Eye (tissue), 1 donor: ENCODE measurements at regions not wholly inside any gene's neighbourhood (a gene's known extent, or its start where the extent isn't known, plus 50 kb on each side); places are given as distances from the start of the nearest gene placed in this dataset.

ENCODE experiments used
- DNase-seq: peaks from one replicate; pipeline ENCODE4 v3.0.0-alpha.2; 2015

GRCh38 chr2:65881592-65881991 is 449.2 kb upstream of the SPRED2 start:
- DNase-seq, result no peak

GRCh38 chr2:65880436-65880835 is 448.0 kb upstream of the SPRED2 start:
- no peak for DNase-seq

- DNase-seq, result peak; percentile 33
Observed at GRCh38 chr2:65878011-65878340, 445.6 kb upstream of the SPRED2 start.

GRCh38 chr2:65877331-65878010 is 445.1 kb upstream of the SPRED2 start:
- DNase-seq, result no peak

- no peak for DNase-seq
Observed at GRCh38 chr2:65876114-65876513, 443.7 kb upstream of the SPRED2 start.

- DNase-seq, result no peak
Observed at GRCh38 chr2:65870826-65871225, 438.4 kb upstream of the SPRED2 start.

GRCh38 chr2:65869296-65869695 is 436.9 kb upstream of the SPRED2 start:
- DNase-seq, result no peak

- DNase-seq, result no peak
Observed at GRCh38 chr2:65868177-65868576, 435.8 kb upstream of the SPRED2 start.

- no peak for DNase-seq
Observed at GRCh38 chr2:65867446-65867845, 435.0 kb upstream of the SPRED2 start.

- no peak for DNase-seq
Observed at GRCh38 chr2:65866148-65866547, 433.7 kb upstream of the SPRED2 start.

- DNase-seq, result no peak
Observed at GRCh38 chr2:65864619-65865018, 432.2 kb upstream of the SPRED2 start.

- DNase-seq, result no peak
Observed at GRCh38 chr2:65863713-65864112, 431.3 kb upstream of the SPRED2 start.

GRCh38 chr2:65856928-65857327 is 424.5 kb upstream of the SPRED2 start:
- DNase-seq, result no peak

- DNase-seq, result no peak
Observed at GRCh38 chr2:65856423-65856822, 424.0 kb upstream of the SPRED2 start.

GRCh38 chr2:65850695-65851094 is 418.3 kb upstream of the SPRED2 start:
- DNase-seq, result no peak

- DNase-seq, result peak; percentile 39
Observed at GRCh38 chr2:65846989-65847678, 414.7 kb upstream of the SPRED2 start.

- no peak for DNase-seq
Observed at GRCh38 chr2:65845442-65846182, 413.2 kb upstream of the SPRED2 start.

GRCh38 chr2:65842104-65842503 is 409.7 kb upstream of the SPRED2 start:
- DNase-seq, result no peak

- DNase-seq, result no peak
Observed at GRCh38 chr2:65835975-65836549, 403.7 kb upstream of the SPRED2 start.

- peak; percentile 74 for DNase-seq
Observed at GRCh38 chr2:65834771-65835475, 402.5 kb upstream of the SPRED2 start.

GRCh38 chr2:65834062-65834461 is 401.7 kb upstream of the SPRED2 start:
- no peak for DNase-seq

GRCh38 chr2:65831509-65831908 is 399.1 kb upstream of the SPRED2 start:
- DNase-seq, result no peak

GRCh38 chr2:65826567-65826966 is 394.2 kb upstream of the SPRED2 start:
- DNase-seq, result no peak
